K562 (cell line): ENCODE measurements at regions not wholly inside any gene's neighbourhood (a gene's known extent, or its start where the extent isn't known, plus 50 kb on each side); places are given as distances from the start of the nearest gene placed in this dataset.

Experiments
- ATAC-seq: fragments of 200-7000 bp; cut with Tn5 transposase; 3 replicates; pipeline ENCODE4 v1.9.1; 2020; ENCODE audit warnings: moderate library complexity
- BruUV-seq: library from RNA; stranded (reverse); fragments of 400-500 nt; replicated peaks from 2 replicates; lab custom pipeline; 2021; lab: Mats Ljungman, UMichigan
- CTCF ChIA-PET: fragments of 300-600 bp; formaldehyde crosslinking; extraction: SDS; loops from one replicate; lab custom pipeline; 2021; ENCODE audit warnings: low intra/inter-chr PET ratio; lab: Yijun Ruan, JAX
- POLR2A ChIA-PET: fragments of 300-600, 350-650 bp; sonication (Branson Sonifier 250); formaldehyde crosslinking; extraction: SDS; loops from one replicate; lab custom pipeline; 2021; ENCODE audit warnings: antibody characterized with exemption, inconsistent platforms; lab: Yijun Ruan, JAX
- DNase-seq, 4 experiments: peaks; one replicate each; pipeline versions ENCODE4 v3.0.0 to v3.0.0-alpha.2; 2011 to 2018; ENCODE audit warnings: low spot score in 3 of 4, mixed read lengths in 3 of 4; ENCODE audit errors: extremely low read depth in 1 of 4
- FAIRE-seq: peaks from 2 replicates; lab custom pipeline; 2011; peaks lifted over from hg19 to GRCh38; lab: Jason Lieb, UNC
- H2AFZ ChIP-seq: 2 replicates; pipeline ENCODE4 v1.6.0; 2011; ENCODE audit warnings: low read depth, low read length, control low read depth, inconsistent platforms
- H3K27ac ChIP-seq: fragments of 200-600 bp; 3 replicates; pipeline ENCODE4 v1.8.0; 2011; ENCODE audit warnings: low read depth, mild to moderate bottlenecking, control low read depth, inconsistent platforms, low read length, moderate library complexity, mixed read lengths; ENCODE audit errors: extremely low read depth
- H3K27me3 ChIP-seq, 2 experiments: fragments of 300-600 bp in 1 of 2; 2 replicates in 1 of 2; 3 replicates in 1 of 2; pipeline versions ENCODE4 v1.6.0 to v1.8.0; 2011; ENCODE audit warnings: inconsistent platforms in 2 of 2, low read length in 2 of 2, mild to moderate bottlenecking in 1 of 2, mixed read lengths in 1 of 2, moderate library complexity in 1 of 2; ENCODE audit not compliant: control insufficient read depth in 2 of 2, insufficient read depth in 2 of 2
- H3K36me3 ChIP-seq: fragments of 300-600 bp; 3 replicates; pipeline ENCODE4 v1.8.0; 2011; ENCODE audit warnings: mild to moderate bottlenecking, low read length, inconsistent platforms; ENCODE audit not compliant: control insufficient read depth, insufficient read depth
- H3K4me1 ChIP-seq, 2 experiments: fragments of 200-600 bp in 1 of 2; replicated peaks in 1 of 2; 2 replicates in 1 of 2; 3 replicates in 1 of 2; pipeline versions ENCODE4 v1.5.1 to v1.8.0; 2011; ENCODE audit warnings: inconsistent platforms in 2 of 2, low read length in 2 of 2, mild to moderate bottlenecking in 1 of 2, mixed read lengths in 1 of 2, moderate library complexity in 1 of 2; ENCODE audit not compliant: control insufficient read depth in 2 of 2, insufficient read depth in 2 of 2
- H3K4me2 ChIP-seq: 2 replicates; pipeline ENCODE4 v1.6.1; 2011; ENCODE audit warnings: low read length, control low read depth, inconsistent platforms, mixed read lengths; ENCODE audit not compliant: insufficient read depth
- H3K4me3 ChIP-seq: fragments of 200-600 bp; sonication (generic), shearing (Covaris generic); 2 replicates; pipeline ENCODE4 v1.5.1; 2016; ENCODE audit warnings: control low read depth, inconsistent platforms
- H3K79me2 ChIP-seq: fragments of 200-600 bp; 3 replicates; pipeline ENCODE4 v1.8.0; 2011; ENCODE audit warnings: low read length, inconsistent platforms; ENCODE audit not compliant: control insufficient read depth, insufficient read depth
- H3K9ac ChIP-seq, 2 experiments: 2 replicates each; pipeline versions ENCODE4 v1.6.0 to v1.6.1; 2011; ENCODE audit warnings: low read depth in 2 of 2, low read length in 2 of 2, control low read depth in 1 of 2, inconsistent platforms in 1 of 2, mild to moderate bottlenecking in 1 of 2, mixed read lengths in 1 of 2; ENCODE audit not compliant: insufficient read depth in 1 of 2
- H3K9me1 ChIP-seq: one replicate; pipeline ENCODE4 v1.6.0; 2011; ENCODE audit warnings: inconsistent platforms, mild to moderate bottlenecking, low read length, moderate library complexity; ENCODE audit not compliant: control insufficient read depth, insufficient read depth
- H3K9me3 ChIP-seq: replicated peaks from 2 replicates; pipeline ENCODE4 v1.5.1; 2011; ENCODE audit warnings: low read depth, low read length, inconsistent platforms; ENCODE audit not compliant: control insufficient read depth, insufficient read depth
- H4K20me1 ChIP-seq: replicated peaks from 2 replicates; pipeline ENCODE4 v1.6.1; 2011; ENCODE audit warnings: low read length, inconsistent platforms, mixed read lengths; ENCODE audit not compliant: control insufficient read depth, insufficient read depth
- CBFA2T2 ChIP-seq: fragments of 450-650 bp; conservative IDR thresholded peaks from 2 replicates; pipeline ENCODE4 v1.6.1; 2017; ENCODE audit warnings: mild to moderate bottlenecking
- GABPB2 ChIP-seq: fragments of 250-450 bp; sonication (Bioruptor Pico); conservative IDR thresholded peaks from 2 replicates; pipeline ENCODE4 v1.5.1; 2021; ENCODE audit warnings: mild to moderate bottlenecking
- HEY1 ChIP-seq: fragments of 250-450 bp; sonication (Bioruptor Pico); IDR thresholded peaks from 2 replicates; pipeline ENCODE4 v1.5.0; 2020; ENCODE audit warnings: mild to moderate bottlenecking, moderate library complexity, borderline replicate concordance
- HOXB6 ChIP-seq: fragments of 250-450 bp; sonication (Bioruptor Pico); IDR thresholded peaks from 2 replicates; pipeline ENCODE4 v1.5.1; 2022; ENCODE audit warnings: mild to moderate bottlenecking, borderline replicate concordance
- MAFG ChIP-seq: fragments of 450-650 bp; conservative IDR thresholded peaks from 2 replicates; pipeline ENCODE4 v1.6.1; 2016; ENCODE audit warnings: missing genetic modification characterization, missing compliant biosample characterization
- MXI1 ChIP-seq: IDR thresholded peaks from 2 replicates; pipeline ENCODE4 v1.6.1; 2011; ENCODE audit warnings: low read depth, mild to moderate bottlenecking, improper control_type of control experiment, low read length
- MYC ChIP-seq, 2 experiments: fragments of 250-450 bp in 1 of 2; sonication (Bioruptor Pico) in 1 of 2; IDR thresholded peaks; 2 replicates each; pipeline versions ENCODE4 v1.5.1 to v1.6.1; 2012 to 2021; ENCODE audit warnings: low read depth in 2 of 2, borderline replicate concordance in 1 of 2, improper control_type of control experiment in 1 of 2, low read length in 1 of 2, mild to moderate bottlenecking in 1 of 2, moderate library complexity in 1 of 2
- NCOA4 ChIP-seq: fragments of 450-650 bp; IDR thresholded peaks from 2 replicates; pipeline ENCODE4 v1.6.1; 2018; ENCODE audit warnings: mild to moderate bottlenecking; ENCODE audit not compliant: partially characterized antibody
- ZNF57 ChIP-seq: fragments of 450-650 bp; formaldehyde crosslinking; IDR thresholded peaks from 2 replicates; pipeline ENCODE4 v1.4.0; 2020; ENCODE audit warnings: mild to moderate bottlenecking, moderate library complexity
- ZNF655 ChIP-seq: fragments of 250-450 bp; sonication (Bioruptor Pico); IDR thresholded peaks from 2 replicates; pipeline ENCODE4 v1.5.0; 2021
- WGBS: fragments of 100-300 bp; shearing (Covaris generic); methylation state at CpG from one replicate; pipeline ENCODE4 v1.1.6; 2016; ENCODE audit warnings: low coverage, mixed read lengths; ENCODE audit not compliant: insufficient coverage; ENCODE audit errors: missing lambda C conversion rate; 5-methylcytosine and 5-hydroxymethylcytosine counted together
- in situ Hi-C: fragments of 300-500 bp; cut with MboI; formaldehyde crosslinking; loops from 4 replicates; pipeline ENCODE4 v1.15.0; 2018; ENCODE audit warnings: inconsistent platforms, mixed read lengths
- intact Hi-C: fragments of 100-400 bp; cut with micrococcal nuclease; formaldehyde crosslinking; loops from 2 replicates; pipeline ENCODE4 v1.14.2; 2022
- TF ChIP-seq, protein P1 (sequence below), 2 experiments: fragments of 450-650 bp in 1 of 2; sonication (generic) in 1 of 2; formaldehyde crosslinking in 1 of 2; IDR thresholded peaks; 2 replicates each; pipeline versions ENCODE4 v1.7.1 to v1.9.0; 2016 to 2022; ENCODE audit warnings: inconsistent platforms in 1 of 2, mild to moderate bottlenecking in 1 of 2, missing genetic modification reagents in 1 of 2

DNA sequence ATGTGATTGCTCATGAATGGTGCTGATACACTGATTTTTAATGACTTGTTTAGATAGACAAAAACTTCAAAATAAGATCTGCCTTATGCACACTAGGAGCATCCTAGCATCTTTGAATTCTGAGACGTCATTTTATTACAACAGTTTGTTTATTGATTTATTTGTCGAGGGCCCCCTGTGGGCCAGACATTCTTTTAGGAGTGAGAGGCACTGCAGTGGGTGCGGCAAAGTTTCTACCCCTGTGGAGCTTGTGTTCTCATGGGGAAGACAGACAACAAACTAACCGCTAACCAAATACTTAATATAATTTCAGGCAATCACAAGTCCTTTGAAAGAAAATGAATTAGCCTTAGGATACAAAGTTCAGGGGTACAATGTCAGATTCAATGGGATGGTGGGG, 363.1 kb downstream of the RPS24 start (continued):
- no peak for TF ChIP-seq NCOA4
- TF ChIP-seq, all 486 proteins: peak for 0

GRCh38 chr10:78397786-78398185, 364.1 kb downstream of the RPS24 start:
- Histone ChIP-seq H3K27me3 (peaks cover 12 to 18% of the 10 kb centered on the region in 2 experiments; a peak in 4 of 5 replicates), H2AFZ (no peak overlapping the region), H3K27ac (no peak overlapping the region), H3K79me2 (no peaks in the 10 kb centered on the region), H3K36me3 (no peaks in the 10 kb centered on the region), H4K20me1 (no peaks in the 10 kb centered on the region; the same call in 1 of the 2 replicates), H3K4me3 (no peak overlapping the region), H3K9me3 (no peaks in the 10 kb centered on the region), H3K4me1 (no peaks in the 10 kb centered on the region), H3K4me2 (no peak overlapping the region), H3K9ac (no peak overlapping the region), H3K9me1 (peaks cover 4% of the 10 kb centered on the region)
- no TSS peak for BruUV-seq
- intact Hi-C loops (no loop called here), in situ Hi-C loops (no loop called here)
- POLR2A ChIA-PET, result no interaction called here
- DNase-seq (no peak), ATAC-seq (no peak), FAIRE-seq (no peak)
- 0% methylated on average over 2 of the region's 2 CpGs for WGBS
- CTCF ChIA-PET, result no interaction called here
- no peak for TF ChIP-seq ZNF655 (CRISPR knock-in tag)
- TF ChIP-seq HOXB6 (CRISPR knock-in tag), result no peak
- TF ChIP-seq MAFG, result no peak
- no peak for TF ChIP-seq GABPB2
- TF ChIP-seq CBFA2T2, result no peak
- TF ChIP-seq, protein P1, sequence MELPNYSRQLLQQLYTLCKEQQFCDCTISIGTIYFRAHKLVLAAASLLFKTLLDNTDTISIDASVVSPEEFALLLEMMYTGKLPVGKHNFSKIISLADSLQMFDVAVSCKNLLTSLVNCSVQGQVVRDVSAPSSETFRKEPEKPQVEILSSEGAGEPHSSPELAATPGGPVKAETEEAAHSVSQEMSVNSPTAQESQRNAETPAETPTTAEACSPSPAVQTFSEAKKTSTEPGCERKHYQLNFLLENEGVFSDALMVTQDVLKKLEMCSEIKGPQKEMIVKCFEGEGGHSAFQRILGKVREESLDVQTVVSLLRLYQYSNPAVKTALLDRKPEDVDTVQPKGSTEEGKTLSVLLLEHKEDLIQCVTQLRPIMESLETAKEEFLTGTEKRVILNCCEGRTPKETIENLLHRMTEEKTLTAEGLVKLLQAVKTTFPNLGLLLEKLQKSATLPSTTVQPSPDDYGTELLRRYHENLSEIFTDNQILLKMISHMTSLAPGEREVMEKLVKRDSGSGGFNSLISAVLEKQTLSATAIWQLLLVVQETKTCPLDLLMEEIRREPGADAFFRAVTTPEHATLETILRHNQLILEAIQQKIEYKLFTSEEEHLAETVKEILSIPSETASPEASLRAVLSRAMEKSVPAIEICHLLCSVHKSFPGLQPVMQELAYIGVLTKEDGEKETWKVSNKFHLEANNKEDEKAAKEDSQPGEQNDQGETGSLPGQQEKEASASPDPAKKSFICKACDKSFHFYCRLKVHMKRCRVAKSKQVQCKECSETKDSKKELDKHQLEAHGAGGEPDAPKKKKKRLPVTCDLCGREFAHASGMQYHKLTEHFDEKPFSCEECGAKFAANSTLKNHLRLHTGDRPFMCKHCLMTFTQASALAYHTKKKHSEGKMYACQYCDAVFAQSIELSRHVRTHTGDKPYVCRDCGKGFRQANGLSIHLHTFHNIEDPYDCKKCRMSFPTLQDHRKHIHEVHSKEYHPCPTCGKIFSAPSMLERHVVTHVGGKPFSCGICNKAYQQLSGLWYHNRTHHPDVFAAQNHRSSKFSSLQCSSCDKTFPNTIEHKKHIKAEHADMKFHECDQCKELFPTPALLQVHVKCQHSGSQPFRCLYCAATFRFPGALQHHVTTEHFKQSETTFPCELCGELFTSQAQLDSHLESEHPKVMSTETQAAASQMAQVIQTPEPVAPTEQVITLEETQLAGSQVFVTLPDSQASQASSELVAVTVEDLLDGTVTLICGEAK (IDR thresholded peaks at IDR 0.05), result no peak
- TF ChIP-seq, protein P1 (CRISPR knock-in tag; IDR thresholded peaks at IDR 0.05), result no peak
- no peak for TF ChIP-seq MXI1
- no peak for TF ChIP-seq HEY1 (CRISPR knock-in tag)
- no peak for TF ChIP-seq MYC (IDR thresholded peaks at IDR 0.05; ENCODE audit: low read depth, low read length)
- no peak for TF ChIP-seq MYC (CRISPR knock-in tag; IDR thresholded peaks at IDR 0.05; ENCODE audit: borderline replicate concordance, low read depth)
- no peak for TF ChIP-seq ZNF57 (CRISPR knock-in tag)
